Vagina (tissue), 2 donors: ENCODE measurements at regions not wholly inside any gene's neighbourhood (a gene's known extent, or its start where the extent isn't known, plus 50 kb on each side); places are given as distances from the start of the nearest gene placed in this dataset.

ENCODE experiments used
- POLR2AphosphoS5 ChIP-seq, 2 donors: sonication (generic); formaldehyde crosslinking; IDR thresholded peaks; one replicate each; pipeline ENCODE4 v1.9.0; 2017; ENCODE audit warnings: antibody characterized with exemption in 2 of 2, mild to moderate bottlenecking in 2 of 2, low read depth in 1 of 2; ENCODE audit not compliant: insufficient read depth in 1 of 2
- TF ChIP-seq, protein P1 (sequence below), 3 experiments: fragments of 450-650 bp in 2 of 3; fragments of 200-600 bp in 1 of 3; sonication (generic) in 1 of 3; IDR thresholded peaks; one replicate each; pipeline ENCODE4 v1.5.1; 2017 to 2019; ENCODE audit warnings: antibody characterized with exemption in 3 of 3, mild to moderate bottlenecking in 2 of 3, moderate library complexity in 2 of 3

- TF ChIP-seq, protein P1, sequence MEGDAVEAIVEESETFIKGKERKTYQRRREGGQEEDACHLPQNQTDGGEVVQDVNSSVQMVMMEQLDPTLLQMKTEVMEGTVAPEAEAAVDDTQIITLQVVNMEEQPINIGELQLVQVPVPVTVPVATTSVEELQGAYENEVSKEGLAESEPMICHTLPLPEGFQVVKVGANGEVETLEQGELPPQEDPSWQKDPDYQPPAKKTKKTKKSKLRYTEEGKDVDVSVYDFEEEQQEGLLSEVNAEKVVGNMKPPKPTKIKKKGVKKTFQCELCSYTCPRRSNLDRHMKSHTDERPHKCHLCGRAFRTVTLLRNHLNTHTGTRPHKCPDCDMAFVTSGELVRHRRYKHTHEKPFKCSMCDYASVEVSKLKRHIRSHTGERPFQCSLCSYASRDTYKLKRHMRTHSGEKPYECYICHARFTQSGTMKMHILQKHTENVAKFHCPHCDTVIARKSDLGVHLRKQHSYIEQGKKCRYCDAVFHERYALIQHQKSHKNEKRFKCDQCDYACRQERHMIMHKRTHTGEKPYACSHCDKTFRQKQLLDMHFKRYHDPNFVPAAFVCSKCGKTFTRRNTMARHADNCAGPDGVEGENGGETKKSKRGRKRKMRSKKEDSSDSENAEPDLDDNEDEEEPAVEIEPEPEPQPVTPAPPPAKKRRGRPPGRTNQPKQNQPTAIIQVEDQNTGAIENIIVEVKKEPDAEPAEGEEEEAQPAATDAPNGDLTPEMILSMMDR (IDR thresholded peaks at IDR 0.05), result no peak
- TF ChIP-seq POLR2AphosphoS5 (IDR thresholded peaks at IDR 0.05; ENCODE audit: insufficient read depth in 1 of 2, low read depth in 1 of 2), result no peak
These were observed 200.8 kb downstream of the PLK2 start for GRCh38 chr5:58258984-58259684.
